ENCODE measurements at regions not wholly inside any gene's neighbourhood (a gene's known extent, or its start where the extent isn't known, plus 50 kb on each side); places are given as distances from the start of the nearest gene placed in this dataset.

DNA sequence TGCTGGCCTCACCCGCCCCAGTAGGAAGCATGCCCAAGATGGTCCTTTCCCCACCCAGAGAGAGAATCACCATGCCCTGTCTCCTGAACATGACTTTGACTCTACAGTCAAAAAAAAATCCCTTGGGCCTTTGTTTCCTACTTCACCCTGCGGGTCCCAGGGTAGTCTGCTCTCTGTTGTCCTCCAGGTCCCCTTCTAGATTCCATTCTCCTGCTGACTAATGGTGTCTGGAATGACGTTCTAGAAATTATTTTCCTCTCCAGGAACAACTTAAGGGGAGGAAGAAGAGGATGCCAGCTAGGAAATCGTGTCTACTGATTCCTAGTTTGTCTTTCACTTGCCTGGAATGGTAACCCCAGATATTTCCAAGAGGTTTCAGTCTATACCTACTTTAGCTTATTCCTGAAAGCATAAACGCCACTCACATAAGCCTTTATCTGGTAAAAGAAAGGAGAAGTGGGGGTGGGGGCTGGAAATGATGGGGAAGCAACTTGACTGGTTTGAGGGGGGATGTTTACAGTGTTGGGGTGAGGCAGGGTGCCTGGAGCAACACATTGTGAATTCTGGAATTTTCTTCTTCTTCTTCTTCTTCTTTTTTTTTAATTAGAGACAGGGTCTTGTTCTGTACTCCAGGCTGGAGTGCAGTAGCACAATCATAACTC lies 93.9 kb downstream of the SNX18 start:
- no peak for DNase-seq (ENCODE audit: low read depth)

DNA sequence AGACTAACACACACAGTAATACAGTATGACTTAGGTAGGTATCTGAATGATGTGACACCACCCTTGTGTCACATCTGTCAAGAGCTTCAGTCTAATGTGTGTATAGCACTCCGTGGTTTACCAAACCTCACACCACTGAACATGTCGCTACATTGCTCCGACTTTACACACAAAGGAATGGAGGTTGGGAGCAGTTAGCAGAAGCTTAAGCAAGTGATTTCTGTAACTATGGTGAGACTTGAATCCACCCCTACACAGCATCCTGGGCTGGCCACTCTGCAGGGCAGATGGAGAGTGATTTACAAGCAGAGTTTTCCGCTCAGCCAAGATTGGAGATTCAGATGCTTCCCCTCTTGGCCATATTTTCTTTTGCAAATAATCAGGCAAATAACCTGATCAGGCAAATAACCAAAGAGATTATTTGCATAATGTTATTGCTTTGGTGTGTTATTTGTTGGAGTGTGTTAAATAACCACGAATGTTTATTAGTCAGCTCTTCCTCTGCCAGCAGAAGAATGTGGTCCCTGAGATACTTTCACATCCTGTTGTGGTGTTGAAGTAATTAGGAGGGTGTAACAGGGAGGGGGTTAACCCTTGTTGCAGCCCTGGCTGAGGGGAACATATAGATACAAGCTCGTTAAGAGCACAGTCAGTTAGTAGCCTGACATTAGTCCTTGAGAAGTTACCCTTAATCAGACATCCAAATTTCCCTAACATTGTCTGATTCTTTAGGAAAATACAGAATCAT lies 92.8 kb downstream of the SNX18 start:
- DNase-seq (ENCODE audit: low read depth), result no peak

DNA sequence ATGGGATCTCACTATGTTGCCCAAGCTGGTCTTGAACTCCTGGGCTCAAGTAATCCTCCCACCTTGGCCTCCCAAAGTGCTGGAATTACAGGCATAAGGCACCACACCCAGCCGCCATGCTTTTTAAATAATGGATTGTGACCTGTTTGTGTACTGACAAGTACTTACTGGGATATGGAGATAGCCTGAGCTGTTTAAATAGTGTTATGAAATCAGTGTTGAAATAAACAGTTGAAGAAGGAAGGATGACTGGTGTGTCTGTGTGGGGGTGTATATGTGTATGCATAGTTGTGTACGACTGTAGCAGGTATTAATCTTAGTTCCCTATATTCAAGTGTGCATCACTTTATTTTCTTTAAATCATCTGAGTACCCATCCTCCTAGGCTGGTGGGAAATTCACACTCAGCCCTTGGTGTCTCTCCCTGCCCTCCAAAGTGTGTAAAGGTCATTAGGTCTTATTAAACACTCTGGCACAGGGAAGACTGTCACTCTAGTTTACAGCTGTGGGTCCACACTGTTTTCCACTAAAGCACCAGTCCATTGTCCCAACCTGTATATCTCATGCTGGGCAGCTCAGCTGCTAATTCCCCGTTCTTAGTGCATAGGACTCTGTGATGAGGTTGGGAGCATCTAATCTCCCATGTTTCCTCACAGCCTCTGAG lies 91.0 kb downstream of the SNX18 start:
- DNase-seq (ENCODE audit: low read depth), result no peak

- no peak for DNase-seq (ENCODE audit: low read depth)
These were observed 89.4 kb downstream of the SNX18 start for GRCh38 chr5:54607006-54607405.

GRCh38 chr5:54603372-54603771 lies 85.8 kb downstream of the SNX18 start:
- no peak for DNase-seq (ENCODE audit: low read depth)

DNA sequence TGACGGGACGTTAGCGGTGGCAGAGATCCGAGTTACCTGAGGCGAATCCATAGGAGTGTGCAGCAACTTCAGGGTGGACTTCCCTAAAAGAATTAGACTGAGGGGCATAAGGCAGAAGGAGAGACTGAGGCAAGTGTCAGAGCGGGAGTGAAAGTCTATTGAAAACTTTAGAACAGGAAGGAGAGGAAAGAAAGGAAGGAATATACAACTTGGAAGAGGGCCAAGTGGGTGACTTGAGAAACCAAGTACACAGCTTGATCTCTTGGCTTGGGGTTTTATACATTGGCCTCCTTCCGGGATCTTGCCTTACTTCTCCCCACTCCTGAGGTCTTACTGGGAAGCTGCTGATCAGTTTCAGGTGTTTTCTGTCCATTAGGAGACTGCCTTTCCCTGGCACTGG lies 84.9 kb downstream of the SNX18 start:
- no peak for DNase-seq (ENCODE audit: low read depth)

GRCh38 chr5:54601411-54602230 lies 84.1 kb downstream of the SNX18 start:
- DNase-seq (ENCODE audit: low read depth), result no peak

Measured in activated T-helper 9 cell treated with anti-CD3 and anti-CD28 coated beads, Interleukin-2, amount 50 U/mL, for 16 hours (primary cell).